Choroid plexus epithelial cell (primary cell): ENCODE measurements at regions not wholly inside any gene's neighbourhood (a gene's known extent, or its start where the extent isn't known, plus 50 kb on each side); places are given as distances from the start of the nearest gene placed in this dataset.
A peak's percentile ranks its signal among the peaks of the same experiment; 100 is the strongest.

Source experiments
- DNase-seq: peaks from one replicate; pipeline ENCODE4 v3.0.0-alpha.2; 2010; ENCODE audit warnings: low read depth
- H3K4me3 ChIP-seq: 2 replicates; pipeline ENCODE4 v1.5.1; 2011; ENCODE audit warnings: low read depth, mild to moderate bottlenecking, control low read depth, low read length, moderate library complexity
- CTCF ChIP-seq: conservative IDR thresholded peaks from 2 replicates; pipeline ENCODE4 v1.5.1; 2011; ENCODE audit warnings: low read depth, mild to moderate bottlenecking, control low read depth, inconsistent platforms, low read length, moderate library complexity

DNA sequence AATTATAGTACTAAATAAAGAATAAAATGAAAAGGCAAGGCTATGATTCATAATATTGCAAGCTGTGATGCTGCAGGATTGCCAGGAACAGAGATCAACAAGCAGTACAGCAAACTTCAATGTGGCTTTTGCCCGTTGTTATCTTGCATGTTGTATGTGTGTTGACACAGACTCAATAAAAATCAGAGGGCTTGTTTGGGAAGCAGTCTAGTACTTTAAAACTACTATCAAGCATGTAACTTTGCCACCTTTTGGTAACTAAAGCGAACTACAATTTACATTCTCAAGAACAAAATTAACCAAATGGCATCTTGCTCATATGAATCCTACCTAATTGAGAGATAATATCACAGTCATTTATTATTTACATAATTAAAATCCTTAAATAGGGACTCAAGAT, 79.8 kb upstream of the GPM6A start:
- DNase-seq: peak; percentile 60
- H3K4me3 ChIP-seq: no peak overlapping the region
- peak; percentile 49 for TF ChIP-seq CTCF

DNA sequence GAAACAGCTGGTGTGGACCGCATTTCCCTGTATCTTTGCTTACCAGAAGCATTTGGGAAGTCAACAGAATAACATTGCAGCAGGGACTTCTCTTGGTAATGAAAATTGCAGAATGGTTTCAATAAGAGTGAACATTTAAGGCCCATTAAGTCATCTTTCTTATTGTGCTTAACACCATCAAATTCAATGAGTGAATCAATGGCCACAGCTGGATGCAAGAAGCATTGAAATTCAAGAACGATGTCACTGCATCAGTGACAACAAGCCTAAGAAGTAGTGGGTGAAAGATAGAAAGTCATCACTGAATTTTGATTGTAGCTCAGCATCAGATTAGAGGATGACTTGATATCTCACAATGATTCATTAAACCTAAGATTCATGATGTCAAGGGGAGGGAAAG, 93.9 kb upstream of the GPM6A start:
- DNase-seq: no peak

DNA sequence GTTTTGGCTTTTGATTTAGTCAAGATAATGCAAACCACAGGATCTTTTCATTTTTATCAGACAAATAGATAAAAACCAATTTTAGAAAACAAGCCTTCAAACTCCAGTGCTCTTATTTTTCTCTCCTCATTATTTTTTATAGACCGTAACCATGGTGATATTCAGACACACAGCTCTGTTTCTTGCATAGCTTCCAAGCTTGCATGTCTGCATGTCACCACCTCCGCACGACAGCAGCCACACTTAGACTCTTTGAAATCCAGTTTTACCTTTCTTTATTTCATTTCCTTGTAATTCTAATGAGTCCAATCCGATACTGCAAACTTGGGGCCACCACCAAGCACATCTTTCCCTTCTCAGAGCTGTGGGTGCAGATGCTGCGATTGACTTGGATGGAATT, 94.3 kb upstream of the GPM6A start:
- DNase-seq: no peak
- TF ChIP-seq CTCF: no peak
- no peak overlapping the region for H3K4me3 ChIP-seq

More for the DNA sequence above, 93.9 kb upstream of the GPM6A start:
- no peak overlapping the region for H3K4me3 ChIP-seq
- no peak for TF ChIP-seq CTCF

DNA sequence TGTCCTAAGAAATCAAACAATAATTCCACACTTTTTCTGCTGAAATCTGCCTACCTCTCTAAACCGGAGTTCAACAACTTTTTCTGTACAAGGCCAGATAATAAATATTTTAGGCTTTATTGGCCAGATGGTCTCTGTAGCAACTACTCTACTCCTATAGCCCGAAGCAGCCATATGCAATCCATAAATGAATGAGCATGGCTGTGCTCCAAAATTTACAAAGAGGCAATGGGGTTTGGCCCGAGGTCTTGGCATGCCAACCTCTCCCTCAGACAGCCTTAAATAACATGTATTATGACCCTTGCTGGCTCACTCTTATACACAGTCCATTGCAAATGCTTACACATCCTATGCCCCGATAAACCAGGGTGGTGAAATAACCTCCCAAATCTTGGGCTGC, 98.6 kb upstream of the GPM6A start:
- no peak for TF ChIP-seq CTCF
- DNase-seq: no peak
- H3K4me3 ChIP-seq: no peak overlapping the region

- H3K4me3 ChIP-seq: no peak overlapping the region
- no peak for TF ChIP-seq CTCF
- DNase-seq: no peak
Observed at GRCh38 chr4:175916626-175917351, 104.7 kb upstream of the GPM6A start.

GRCh38 chr4:175927121-175927520, 115.1 kb upstream of the GPM6A start:
- no peak overlapping the region for H3K4me3 ChIP-seq
- peak; percentile 6 for DNase-seq
- no peak for TF ChIP-seq CTCF

DNA sequence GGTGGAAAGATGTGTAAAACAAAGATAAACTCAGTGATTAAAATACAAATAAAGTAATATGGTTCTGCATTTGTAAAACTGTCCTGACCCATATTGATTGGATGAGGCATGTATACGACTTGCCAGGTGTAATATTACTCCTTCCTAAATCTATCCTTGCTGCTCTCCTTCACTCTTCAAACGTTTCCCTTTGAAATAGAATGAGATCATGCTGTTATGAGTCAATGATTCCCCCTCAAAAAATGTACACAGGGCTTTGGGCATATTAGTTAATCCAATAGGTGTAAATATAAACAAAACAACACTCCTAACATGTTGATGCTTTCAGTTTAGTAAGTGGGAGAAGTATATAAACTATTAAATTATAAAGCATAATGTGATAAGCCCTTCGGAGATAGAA, 117.4 kb upstream of the GPM6A start:
- no peak for TF ChIP-seq CTCF
- no peak for DNase-seq
- no peak overlapping the region for H3K4me3 ChIP-seq
